CD8-positive, alpha-beta memory T cell (primary cell): ENCODE measurements at regions not wholly inside any gene's neighbourhood (a gene's known extent, or its start where the extent isn't known, plus 50 kb on each side); places are given as distances from the start of the nearest gene placed in this dataset.

Experiments
- CTCF ChIA-PET: fragments of 350-600 bp; sonication (Branson Sonifier 250); formaldehyde crosslinking; loops from one replicate; lab custom pipeline; 2021; ENCODE audit warnings: antibody characterized with exemption; lab: Charles Lee
- POLR2A ChIA-PET: fragments of 350-600 bp; sonication (Branson Sonifier 250); formaldehyde crosslinking; loops from one replicate; lab custom pipeline; 2021; ENCODE audit warnings: antibody characterized with exemption; lab: Charles Lee
- DNase-seq, 5 donors: peaks; one replicate each; pipeline versions ENCODE4 v3.0.0 to v3.0.0-alpha.2; 2020 to 2022; ENCODE audit warnings: mixed read lengths in 1 of 5
- H3K27ac ChIP-seq: one replicate; pipeline ENCODE4 v1.7.0; 2013; ENCODE audit warnings: low read depth, mild to moderate bottlenecking, low read length, moderate library complexity
- H3K27me3 ChIP-seq: 2 replicates; pipeline ENCODE4 v1.7.0; 2013; ENCODE audit warnings: low read length, mild to moderate bottlenecking; ENCODE audit not compliant: insufficient read depth, poor library complexity, severe bottlenecking
- H3K36me3 ChIP-seq: 2 replicates; pipeline ENCODE4 v1.7.0; 2013; ENCODE audit warnings: mild to moderate bottlenecking, low read length, moderate library complexity; ENCODE audit not compliant: insufficient read depth
- H3K4me1 ChIP-seq: 2 replicates; pipeline ENCODE4 v1.7.0; 2013; ENCODE audit warnings: mild to moderate bottlenecking, low read length, moderate library complexity; ENCODE audit not compliant: insufficient read depth
- H3K4me3 ChIP-seq: 2 replicates; pipeline ENCODE4 v1.7.0; 2013; ENCODE audit warnings: mild to moderate bottlenecking, low read length
- H3K9me3 ChIP-seq: 2 replicates; pipeline ENCODE4 v1.7.0; 2013; ENCODE audit warnings: mild to moderate bottlenecking, low read length
- H3K27ac Mint-ChIP-seq, 8 donors: one replicate each; pipeline ENCODE4 v1.8.0; 2020 to 2021; ENCODE audit warnings: mixed read lengths in 8 of 8, mild to moderate bottlenecking in 6 of 8, inconsistent platforms in 3 of 8, moderate library complexity in 3 of 8
- H3K27me3 Mint-ChIP-seq, 2 donors: one replicate each; pipeline ENCODE4 v1.8.0; 2020 to 2021; ENCODE audit warnings: mixed read lengths in 2 of 2, mild to moderate bottlenecking in 1 of 2, moderate library complexity in 1 of 2
- H3K36me3 Mint-ChIP-seq, 3 donors: one replicate each; pipeline ENCODE4 v1.8.0; 2020 to 2021; ENCODE audit warnings: mixed read lengths in 3 of 3, inconsistent platforms in 1 of 3, mild to moderate bottlenecking in 1 of 3
- H3K4me1 Mint-ChIP-seq, 3 donors: one replicate each; pipeline ENCODE4 v1.8.0; 2020 to 2021; ENCODE audit warnings: mixed read lengths in 3 of 3, inconsistent platforms in 1 of 3, mild to moderate bottlenecking in 1 of 3
- H3K4me3 Mint-ChIP-seq, 7 donors: one replicate each; pipeline ENCODE4 v1.8.0; 2020 to 2021; ENCODE audit warnings: mixed read lengths in 7 of 7, mild to moderate bottlenecking in 6 of 7, moderate library complexity in 4 of 7, inconsistent platforms in 2 of 7
- H3K9me3 Mint-ChIP-seq, 5 donors: one replicate each; pipeline ENCODE4 v1.8.0; 2020 to 2022; ENCODE audit warnings: mixed read lengths in 5 of 5, mild to moderate bottlenecking in 3 of 5, moderate library complexity in 2 of 5, inconsistent platforms in 1 of 5

GRCh38 chr1:200338451-200338850, 71.4 kb downstream of the ZNF281 start:
- Mint-ChIP-seq H3K27ac (no peak overlapping the region), H3K27me3 (peaks cover 0 to 7% of the 10 kb centered on the region in 2 donors), H3K36me3 (no peaks in the 10 kb centered on the region), H3K4me1 (peaks cover 6 to 17% (median 15%) of the 10 kb centered on the region in 3 donors), H3K4me3 (no peak overlapping the region), H3K9me3 (no peaks in the 10 kb centered on the region)
- H3K9me3 ChIP-seq, result no peaks in the 10 kb centered on the region
- POLR2A ChIA-PET, result no interaction called here
- no peak overlapping the region for H3K27ac ChIP-seq
- no peak for DNase-seq
- no peaks in the 10 kb centered on the region for H3K36me3 ChIP-seq
- peaks cover 18% of the 10 kb centered on the region for H3K4me1 ChIP-seq
- H3K4me3 ChIP-seq, result no peak overlapping the region
- CTCF ChIA-PET, result interaction anchor here (1.0 to 1.2 kb wide), 2 partner anchors 11 to 31 kb away, joined by 3 read pairs; no protein-coding TSS in a partner anchor
- H3K27me3 ChIP-seq, result no peaks in the 10 kb centered on the region

GRCh38 chr1:200337831-200338230, 72.0 kb downstream of the ZNF281 start:
- Histone ChIP-seq H3K9me3 (no peaks in the 10 kb centered on the region), H3K27me3 (no peaks in the 10 kb centered on the region), H3K27ac (no peak overlapping the region), H3K4me3 (no peak overlapping the region), H3K36me3 (no peaks in the 10 kb centered on the region), H3K4me1 (peaks cover 18% of the 10 kb centered on the region)
- Mint-ChIP-seq H3K36me3 (no peaks in the 10 kb centered on the region), H3K9me3 (no peaks in the 10 kb centered on the region), H3K27me3 (peaks cover 0 to 7% of the 10 kb centered on the region in 2 donors), H3K4me3 (no peak overlapping the region), H3K27ac (peak overlapping the region in 2 of 8 donors; percentile 24 to 30), H3K4me1 (peaks cover 6 to 17% (median 15%) of the 10 kb centered on the region in 3 donors)
- DNase-seq, result no peak
- POLR2A ChIA-PET, result no interaction called here
- CTCF ChIA-PET, result interaction anchor here (1.0 to 1.2 kb wide), 2 partner anchors 10 to 31 kb away, joined by 3 read pairs; no protein-coding TSS in a partner anchor

- Histone ChIP-seq H3K4me1 (peaks cover 18% of the 10 kb centered on the region), H3K36me3 (no peaks in the 10 kb centered on the region), H3K4me3 (no peak overlapping the region), H3K9me3 (no peaks in the 10 kb centered on the region), H3K27ac (no peak overlapping the region), H3K27me3 (no peaks in the 10 kb centered on the region)
- POLR2A ChIA-PET, result no interaction called here
- Mint-ChIP-seq H3K27ac (peak overlapping the region in 1 of 8 donors; percentile 24), H3K9me3 (no peaks in the 10 kb centered on the region), H3K36me3 (no peaks in the 10 kb centered on the region), H3K4me3 (no peak overlapping the region), H3K4me1 (peaks cover 6 to 17% (median 15%) of the 10 kb centered on the region in 3 donors), H3K27me3 (peaks cover 0 to 5% of the 10 kb centered on the region in 2 donors)
- CTCF ChIA-PET, result interaction anchor here (1.0 to 1.2 kb wide), 2 partner anchors 10 to 30 kb away, joined by 3 read pairs; no protein-coding TSS in a partner anchor
- no peak for DNase-seq
Observed at GRCh38 chr1:200337410-200337809, 72.4 kb downstream of the ZNF281 start.

DNA sequence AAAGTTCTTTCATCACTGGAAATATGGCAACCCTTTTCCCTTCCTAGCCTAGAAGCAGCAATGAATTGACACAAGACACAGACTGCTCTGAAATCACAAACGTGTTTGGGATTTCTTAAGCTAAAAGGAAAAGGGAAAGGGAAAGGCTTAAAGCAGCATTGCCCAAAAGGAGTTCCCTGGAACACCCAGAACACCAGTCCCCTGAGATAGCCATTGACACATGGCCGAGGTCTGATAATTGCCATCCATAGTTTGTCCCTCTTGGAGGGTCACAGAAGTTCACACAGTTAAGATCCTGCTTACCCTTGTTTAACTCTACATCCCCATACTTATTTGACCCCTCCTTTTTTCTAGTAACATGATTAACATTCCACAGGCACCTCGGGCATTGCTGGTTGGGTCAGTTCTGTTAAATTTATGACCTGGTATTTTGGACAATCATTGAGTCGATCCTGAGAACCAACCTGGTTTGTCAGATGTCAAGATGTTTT, 72.9 kb downstream of the ZNF281 start:
- peaks cover 6 to 17% (median 15%) of the 10 kb centered on the region in 3 donors for H3K4me1 Mint-ChIP-seq
- H3K9me3 Mint-ChIP-seq, result no peaks in the 10 kb centered on the region
- H3K27me3 Mint-ChIP-seq, result peaks cover 0 to 4% of the 10 kb centered on the region in 2 donors
- Histone ChIP-seq H3K27me3 (no peaks in the 10 kb centered on the region), H3K4me1 (peaks cover 18% of the 10 kb centered on the region), H3K27ac (no peak overlapping the region), H3K36me3 (no peaks in the 10 kb centered on the region), H3K9me3 (no peaks in the 10 kb centered on the region), H3K4me3 (no peak overlapping the region)
- H3K36me3 Mint-ChIP-seq, result no peaks in the 10 kb centered on the region
- ChIA-PET CTCF (no interaction called here), POLR2A (no interaction called here)
- no peak for DNase-seq
- H3K4me3 Mint-ChIP-seq, result no peak overlapping the region
- H3K27ac Mint-ChIP-seq, result peak overlapping the region in 2 of 8 donors; percentile 24 to 54

GRCh38 chr1:200336101-200336845, 73.6 kb downstream of the ZNF281 start:
- no peak overlapping the region for H3K4me3 Mint-ChIP-seq
- no peaks in the 10 kb centered on the region for H3K9me3 Mint-ChIP-seq
- Histone ChIP-seq H3K27ac (no peak overlapping the region), H3K27me3 (no peaks in the 10 kb centered on the region), H3K4me3 (no peak overlapping the region), H3K9me3 (no peaks in the 10 kb centered on the region), H3K36me3 (no peaks in the 10 kb centered on the region), H3K4me1 (peaks cover 18% of the 10 kb centered on the region)
- peaks cover 0 to 5% of the 10 kb centered on the region in 2 donors for H3K27me3 Mint-ChIP-seq
- CTCF ChIA-PET, result no interaction called here
- POLR2A ChIA-PET, result no interaction called here
- DNase-seq, result no peak
- H3K4me1 Mint-ChIP-seq, result peaks cover 6 to 17% (median 15%) of the 10 kb centered on the region in 3 donors
- H3K27ac Mint-ChIP-seq, result no peak overlapping the region
- no peaks in the 10 kb centered on the region for H3K36me3 Mint-ChIP-seq

GRCh38 chr1:200334661-200335256, 75.1 kb downstream of the ZNF281 start:
- no peak overlapping the region for H3K27ac ChIP-seq
- no peak overlapping the region for H3K27ac Mint-ChIP-seq
- DNase-seq, result no peak
- no peaks in the 10 kb centered on the region for H3K9me3 ChIP-seq
- H3K27me3 Mint-ChIP-seq, result peaks cover 0 to 4% of the 10 kb centered on the region in 2 donors
- ChIA-PET POLR2A (no interaction called here), CTCF (no interaction called here)
- no peak overlapping the region for H3K4me3 Mint-ChIP-seq
- no peaks in the 10 kb centered on the region for H3K9me3 Mint-ChIP-seq
- H3K4me3 ChIP-seq, result no peak overlapping the region
- H3K4me1 ChIP-seq, result peaks cover 18% of the 10 kb centered on the region
- no peaks in the 10 kb centered on the region for H3K27me3 ChIP-seq
- peaks cover 6 to 17% (median 15%) of the 10 kb centered on the region in 3 donors for H3K4me1 Mint-ChIP-seq
- H3K36me3 Mint-ChIP-seq, result no peaks in the 10 kb centered on the region
- no peaks in the 10 kb centered on the region for H3K36me3 ChIP-seq

DNA sequence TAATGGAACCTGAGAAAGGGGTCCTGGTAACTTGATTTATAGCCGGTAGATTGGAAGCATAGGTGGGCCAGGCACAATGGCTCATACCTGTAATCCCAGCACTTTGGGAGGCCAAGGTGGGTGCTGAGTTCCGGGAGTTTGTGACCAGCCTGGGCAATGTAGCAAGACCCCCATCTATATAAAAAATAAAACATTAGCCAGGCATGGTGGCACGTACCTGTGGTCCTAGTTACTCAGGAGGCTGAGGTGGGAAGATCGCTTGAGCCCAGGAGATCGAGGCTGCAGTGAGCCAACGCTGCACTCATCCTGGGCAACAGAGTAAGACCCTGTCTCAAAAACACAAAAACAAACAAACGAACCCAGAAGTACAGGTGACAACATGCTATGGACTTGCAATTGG, 76.5 kb downstream of the ZNF281 start:
- Histone ChIP-seq H3K36me3 (no peaks in the 10 kb centered on the region), H3K9me3 (no peaks in the 10 kb centered on the region), H3K4me1 (peaks cover 15% of the 10 kb centered on the region), H3K27me3 (no peaks in the 10 kb centered on the region), H3K27ac (no peak overlapping the region), H3K4me3 (no peak overlapping the region)
- peak overlapping the region in 1 of 8 donors; percentile 58 for H3K27ac Mint-ChIP-seq
- H3K4me3 Mint-ChIP-seq, result no peak overlapping the region
- H3K4me1 Mint-ChIP-seq, result peaks cover 6 to 17% (median 14%) of the 10 kb centered on the region in 3 donors
- H3K9me3 Mint-ChIP-seq, result no peaks in the 10 kb centered on the region
- DNase-seq, result no peak
- CTCF ChIA-PET, result no interaction called here
- no peaks in the 10 kb centered on the region for H3K36me3 Mint-ChIP-seq
- POLR2A ChIA-PET, result no interaction called here
- peaks cover 0 to 1% of the 10 kb centered on the region in 2 donors for H3K27me3 Mint-ChIP-seq

- H3K4me1 Mint-ChIP-seq, result peaks cover 4 to 10% (median 8%) of the 10 kb centered on the region in 3 donors
- no peak overlapping the region for H3K27ac ChIP-seq
- no peaks in the 10 kb centered on the region for H3K27me3 ChIP-seq
- H3K27me3 Mint-ChIP-seq, result peaks cover 0 to 1% of the 10 kb centered on the region in 2 donors
- H3K27ac Mint-ChIP-seq, result no peak overlapping the region
- no peak overlapping the region for H3K4me3 ChIP-seq
- H3K36me3 ChIP-seq, result no peaks in the 10 kb centered on the region
- no peaks in the 10 kb centered on the region for H3K9me3 Mint-ChIP-seq
- H3K36me3 Mint-ChIP-seq, result no peaks in the 10 kb centered on the region
- no peak overlapping the region for H3K4me3 Mint-ChIP-seq
- ChIA-PET CTCF (no interaction called here), POLR2A (no interaction called here)
- no peak for DNase-seq
- no peaks in the 10 kb centered on the region for H3K9me3 ChIP-seq
- peaks cover 9% of the 10 kb centered on the region for H3K4me1 ChIP-seq
Observed at GRCh38 chr1:200332716-200333115, 77.1 kb downstream of the ZNF281 start.
